ENCODE measurements at regions not wholly inside any gene's neighbourhood (a gene's known extent, or its start where the extent isn't known, plus 50 kb on each side); places are given as distances from the start of the nearest gene placed in this dataset.

GRCh38 chr3:194857469-194858113 is 171.9 kb downstream of the FAM43A start:
- TF ChIP-seq CREB1 (CRISPR knock-in tag; IDR thresholded peaks at IDR 0.05; ENCODE audit: low read depth) (no peak), POLR2AphosphoS5 (IDR thresholded peaks at IDR 0.05; ENCODE audit: low read depth) (no peak)

Measured in GM23338 (cell line).